ENCODE measurements at regions not wholly inside any gene's neighbourhood (a gene's known extent, or its start where the extent isn't known, plus 50 kb on each side); places are given as distances from the start of the nearest gene placed in this dataset.

GRCh38 chr2:129772190-129772579, 207.3 kb upstream of the RAB6C start:
- no peaks in the 10 kb centered on the region for H3K4me1 ChIP-seq (replicated peaks; ENCODE audit: insufficient read depth)
- no TSS peak for BruUV-seq (replicated peaks)
- H3K9me3 ChIP-seq (ENCODE audit: insufficient read depth, low read depth): no peaks in the 10 kb centered on the region
- H2AFZ ChIP-seq: no peak overlapping the region
- ChIA-PET POLR2A (ENCODE audit: unreplicated experiment) (no interaction called here), CTCF (no interaction called here)
- peaks cover 47% of the 10 kb centered on the region for H3K27me3 ChIP-seq (ENCODE audit: insufficient read depth, low read depth)
- no peak overlapping the region for H3K27ac ChIP-seq
- DNase-seq: no peak
- H3K4me3 ChIP-seq: no peak overlapping the region
- H4K20me1 ChIP-seq (ENCODE audit: insufficient read depth): no peaks in the 10 kb centered on the region; the same call in 1 of the 2 replicates
- no peak overlapping the region for H3K4me2 ChIP-seq
- H3K36me3 ChIP-seq (ENCODE audit: low read depth): no peaks in the 10 kb centered on the region
- no peaks in the 10 kb centered on the region for H3F3A ChIP-seq (ENCODE audit: insufficient read depth, low read depth)
- intact Hi-C loops (cut with micrococcal nuclease; ENCODE audit: unreplicated experiment): no loop called here
- no peak for TF ChIP-seq CTCF (conservative IDR thresholded peaks at IDR 0.05)
- no peak for TF ChIP-seq EZH2 (IDR thresholded peaks at IDR 0.05; ENCODE audit: low read depth)
- H3K9me2 ChIP-seq (ENCODE audit: insufficient read depth): no peaks in the 10 kb centered on the region
- H3K79me2 ChIP-seq (ENCODE audit: low read depth): no peaks in the 10 kb centered on the region

- POLR2A ChIA-PET (ENCODE audit: unreplicated experiment): no interaction called here
- Histone ChIP-seq H3K36me3 (ENCODE audit: low read depth) (no peaks in the 10 kb centered on the region), H3K79me2 (ENCODE audit: low read depth) (no peaks in the 10 kb centered on the region), H2AFZ (no peak overlapping the region), H3K27ac (no peak overlapping the region), H3K4me1 (replicated peaks; ENCODE audit: insufficient read depth) (no peaks in the 10 kb centered on the region), H3F3A (ENCODE audit: insufficient read depth, low read depth) (no peaks in the 10 kb centered on the region), H3K9me2 (ENCODE audit: insufficient read depth) (no peaks in the 10 kb centered on the region), H3K4me2 (no peak overlapping the region), H3K4me3 (no peak overlapping the region), H3K27me3 (ENCODE audit: insufficient read depth, low read depth) (peaks cover 41% of the 10 kb centered on the region), H3K9me3 (ENCODE audit: insufficient read depth, low read depth) (no peaks in the 10 kb centered on the region), H4K20me1 (ENCODE audit: insufficient read depth) (no peaks in the 10 kb centered on the region; the same call in 1 of the 2 replicates)
- intact Hi-C loops (cut with micrococcal nuclease; ENCODE audit: unreplicated experiment): no loop called here
- BruUV-seq (replicated peaks): no TSS peak
- no peak for TF ChIP-seq EZH2 (IDR thresholded peaks at IDR 0.05; ENCODE audit: low read depth)
- TF ChIP-seq CTCF (conservative IDR thresholded peaks at IDR 0.05): no peak
- no peak for DNase-seq
- CTCF ChIA-PET: no interaction called here
Observed at GRCh38 chr2:129775952-129776653, 203.4 kb upstream of the RAB6C start.

- Histone ChIP-seq H2AFZ (no peak overlapping the region), H3K4me1 (replicated peaks; ENCODE audit: insufficient read depth) (no peaks in the 10 kb centered on the region), H3K36me3 (ENCODE audit: low read depth) (no peaks in the 10 kb centered on the region), H3K9me2 (ENCODE audit: insufficient read depth) (no peaks in the 10 kb centered on the region), H3K27ac (no peak overlapping the region), H4K20me1 (ENCODE audit: insufficient read depth) (no peaks in the 10 kb centered on the region; the same call in 1 of the 2 replicates), H3F3A (ENCODE audit: insufficient read depth, low read depth) (no peaks in the 10 kb centered on the region), H3K9me3 (ENCODE audit: insufficient read depth, low read depth) (no peaks in the 10 kb centered on the region), H3K4me3 (no peak overlapping the region), H3K4me2 (no peak overlapping the region), H3K79me2 (ENCODE audit: low read depth) (no peaks in the 10 kb centered on the region), H3K27me3 (ENCODE audit: insufficient read depth, low read depth) (peaks cover 42% of the 10 kb centered on the region)
- CTCF ChIA-PET: no interaction called here
- DNase-seq: no peak
- TF ChIP-seq EZH2 (IDR thresholded peaks at IDR 0.05; ENCODE audit: low read depth): no peak
- no peak for TF ChIP-seq CTCF (conservative IDR thresholded peaks at IDR 0.05)
- intact Hi-C loops (cut with micrococcal nuclease; ENCODE audit: unreplicated experiment): no loop called here
- no TSS peak for BruUV-seq (replicated peaks)
- POLR2A ChIA-PET (ENCODE audit: unreplicated experiment): no interaction called here
Observed at GRCh38 chr2:129777146-129777545, 202.3 kb upstream of the RAB6C start.
